HS-27A (cell line): ENCODE measurements at regions not wholly inside any gene's neighbourhood (a gene's known extent, or its start where the extent isn't known, plus 50 kb on each side); places are given as distances from the start of the nearest gene placed in this dataset.
A peak's percentile ranks its signal among the peaks of the same experiment; 100 is the strongest.
"Not testable (repeated sequence)": the region's sequence is repeated elsewhere in the genome, so short reads cannot be mapped to it uniquely, and the experiment has no call there.

Experiments
- DNase-seq: peaks from one replicate; pipeline ENCODE4 v3.0.0-alpha.2; 2012; ENCODE audit warnings: low read depth, missing footprints

DNA sequence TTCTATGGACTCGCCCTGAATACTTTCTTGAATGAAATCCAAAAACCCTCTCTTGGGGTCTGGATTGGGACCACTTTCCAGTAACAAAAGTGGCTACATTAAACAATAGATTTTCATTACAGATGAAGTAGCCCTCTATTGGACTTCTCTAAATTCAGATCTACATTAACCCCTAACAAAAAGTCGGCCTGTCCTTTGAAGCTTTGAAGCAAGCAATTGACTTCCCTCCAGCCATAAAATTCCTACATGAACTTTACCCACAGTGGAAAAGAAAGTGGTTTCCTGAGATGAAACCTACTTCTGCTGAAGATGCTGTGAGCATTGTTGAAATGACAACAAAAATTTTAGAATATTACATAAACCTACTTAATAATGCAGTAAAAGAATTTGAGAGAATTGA lies 967.1 kb upstream of the ROBO1 start:
- DNase-seq, result no peak

DNA sequence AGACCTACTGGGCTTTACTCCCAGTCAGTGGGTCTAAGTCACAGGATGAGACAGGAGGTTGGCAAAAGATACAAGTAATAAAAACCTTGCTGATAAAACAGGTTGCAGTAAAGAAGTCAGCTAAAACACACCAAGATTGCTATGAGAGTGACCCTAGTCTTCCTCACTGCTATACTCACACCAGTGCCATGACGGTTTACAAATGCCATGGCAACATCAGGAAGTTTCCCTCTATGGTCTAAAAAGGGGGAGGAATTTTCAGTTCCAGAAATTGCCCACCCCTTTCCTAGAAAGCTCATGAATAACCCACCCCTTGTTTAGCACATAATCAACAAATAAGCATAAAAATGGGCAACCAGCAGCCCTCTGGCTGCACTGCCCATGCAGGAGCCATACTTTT lies 966.7 kb upstream of the ROBO1 start:
- DNase-seq, result no peak

DNA sequence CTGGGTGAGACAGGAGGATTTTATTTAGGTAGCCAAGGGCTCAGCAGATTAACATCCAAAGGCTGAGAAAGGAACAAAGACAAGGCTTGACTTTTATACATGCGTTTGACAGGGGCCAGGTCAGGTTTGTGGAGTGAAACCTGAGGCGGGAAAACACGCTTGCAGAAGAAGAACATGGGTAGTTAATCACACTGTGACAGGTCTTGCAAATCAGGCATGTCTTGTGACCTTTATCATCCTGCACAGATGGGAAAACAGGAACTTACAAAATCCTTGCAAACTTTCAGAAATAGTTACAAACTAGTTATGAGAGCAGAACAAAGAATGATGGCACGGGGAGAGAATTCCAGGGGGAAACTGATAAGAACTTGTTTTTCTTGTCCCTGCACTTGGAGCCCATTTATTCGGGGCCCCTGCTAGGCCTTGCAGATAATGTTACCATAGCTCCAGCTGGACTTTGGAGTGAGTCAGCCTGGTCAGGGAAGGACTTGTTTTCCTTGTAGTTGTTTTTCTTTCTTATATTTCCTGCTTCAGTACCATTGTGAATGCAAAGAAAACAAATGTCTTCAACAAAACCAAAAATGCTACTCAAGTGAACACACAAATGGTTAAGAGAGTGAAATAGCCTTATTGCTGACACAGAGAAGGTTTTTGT lies 965.9 kb upstream of the ROBO1 start:
- peak; percentile 45 for DNase-seq

DNA sequence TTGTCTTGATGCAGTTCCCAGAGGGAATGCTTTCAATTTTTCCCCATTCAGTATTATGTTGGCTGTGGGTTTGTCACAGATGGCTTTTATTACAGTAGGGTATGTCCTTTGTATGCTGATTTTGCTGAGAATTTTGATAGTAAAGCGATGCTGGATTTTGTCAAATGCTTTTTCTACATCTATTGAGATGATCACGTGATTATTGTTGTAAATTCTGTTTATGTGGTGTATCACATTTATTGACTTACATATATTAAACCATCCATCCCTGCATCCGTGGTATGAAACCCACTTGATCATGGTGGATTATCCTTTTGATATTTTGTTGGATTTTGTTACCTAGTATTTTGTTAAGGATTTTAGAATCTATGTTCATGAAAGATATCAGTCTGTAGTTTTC lies 959.8 kb upstream of the ROBO1 start:
- DNase-seq, result not testable (repeated sequence)

GRCh38 chr3:80709597-80710322 lies 942.0 kb upstream of the ROBO1 start:
- not testable (repeated sequence) for DNase-seq

GRCh38 chr3:80705290-80705689 lies 937.5 kb upstream of the ROBO1 start:
- DNase-seq, result no peak

DNA sequence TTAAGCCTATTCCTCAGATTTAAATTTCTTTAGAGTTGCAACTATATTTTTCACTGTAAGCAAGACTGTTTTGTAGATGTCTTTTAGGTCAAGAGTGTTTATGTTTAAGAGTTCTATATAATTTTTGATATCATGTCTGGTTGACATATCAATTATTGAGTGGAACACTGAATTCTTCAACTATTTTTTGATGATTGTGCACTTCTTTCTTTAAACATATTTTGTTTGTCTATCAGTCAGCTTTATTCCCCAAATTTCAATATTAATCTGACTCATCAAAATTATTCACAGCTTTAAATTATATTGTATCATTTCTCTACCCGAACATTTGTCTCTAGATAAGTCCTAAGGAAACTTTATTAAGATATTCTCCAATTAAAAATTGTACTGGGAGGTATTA lies 933.6 kb upstream of the ROBO1 start:
- DNase-seq, result no peak

- no peak for DNase-seq
These were observed 929.5 kb upstream of the ROBO1 start for GRCh38 chr3:80697291-80697690.

- DNase-seq, result no peak
These were observed 928.5 kb upstream of the ROBO1 start for GRCh38 chr3:80696280-80696679.

GRCh38 chr3:80688814-80689213 lies 921.0 kb upstream of the ROBO1 start:
- DNase-seq, result no peak

GRCh38 chr3:80682951-80683350 lies 915.2 kb upstream of the ROBO1 start:
- no peak for DNase-seq

DNA sequence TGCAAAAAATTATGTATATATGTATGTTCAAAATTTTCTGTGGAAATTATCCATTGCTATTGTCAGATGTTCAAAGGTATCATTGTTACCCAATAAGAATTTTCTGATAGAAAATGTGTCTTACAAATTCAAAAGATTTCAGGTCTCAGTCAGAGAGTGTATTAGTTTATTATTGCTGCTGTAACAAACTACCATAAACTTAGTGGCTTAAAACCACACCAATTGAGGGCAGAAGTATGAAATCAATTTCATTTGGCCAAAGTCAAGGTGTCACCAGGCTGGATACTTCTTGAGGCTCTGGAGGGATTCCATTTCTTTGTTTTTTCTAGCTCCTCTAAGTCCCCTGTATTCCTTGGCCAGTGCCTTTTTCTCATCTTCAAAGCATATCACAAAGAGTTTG lies 914.4 kb upstream of the ROBO1 start:
- DNase-seq, result no peak

GRCh38 chr3:80677796-80678195 lies 910.0 kb upstream of the ROBO1 start:
- no peak for DNase-seq

- no peak for DNase-seq
These were observed 909.1 kb upstream of the ROBO1 start for GRCh38 chr3:80676866-80677265.

- DNase-seq, result no peak
These were observed 908.5 kb upstream of the ROBO1 start for GRCh38 chr3:80676261-80676660.

- DNase-seq, result no peak
These were observed 908.0 kb upstream of the ROBO1 start for GRCh38 chr3:80675790-80676189.

DNA sequence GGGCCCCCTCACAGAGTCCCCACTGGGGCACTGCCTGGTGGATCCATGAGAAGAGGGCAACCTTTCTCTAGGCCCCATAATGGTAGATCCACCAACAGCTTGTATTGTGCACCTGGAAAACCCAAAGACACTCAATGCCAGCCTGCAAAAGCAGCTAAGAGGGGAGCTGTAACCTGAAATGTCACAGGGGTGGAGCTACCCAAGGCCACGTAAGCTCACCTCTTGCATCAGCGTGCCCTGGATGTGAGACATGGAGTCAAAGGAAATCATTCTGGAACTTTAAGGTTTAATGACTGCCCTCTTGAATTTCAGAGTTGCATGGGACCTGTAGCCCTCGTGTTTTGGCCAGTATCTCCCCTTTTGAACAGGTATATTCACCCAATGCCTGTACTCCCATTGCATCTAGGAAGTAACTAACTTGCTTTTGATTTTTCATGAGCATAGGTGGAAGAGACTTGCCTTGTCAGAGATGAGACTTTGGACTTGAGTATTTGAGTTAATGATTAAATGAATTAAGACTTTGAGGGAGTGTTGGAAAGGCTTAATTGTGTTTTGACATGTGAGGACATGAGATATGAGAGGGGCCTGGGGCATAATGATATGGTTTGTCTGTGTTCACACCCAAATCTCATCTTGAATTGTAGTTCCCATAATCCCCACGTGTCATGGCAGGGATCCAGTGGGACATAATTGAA lies 900.9 kb upstream of the ROBO1 start:
- DNase-seq, result no peak

GRCh38 chr3:80668100-80668499 lies 900.3 kb upstream of the ROBO1 start:
- DNase-seq, result no peak

DNA sequence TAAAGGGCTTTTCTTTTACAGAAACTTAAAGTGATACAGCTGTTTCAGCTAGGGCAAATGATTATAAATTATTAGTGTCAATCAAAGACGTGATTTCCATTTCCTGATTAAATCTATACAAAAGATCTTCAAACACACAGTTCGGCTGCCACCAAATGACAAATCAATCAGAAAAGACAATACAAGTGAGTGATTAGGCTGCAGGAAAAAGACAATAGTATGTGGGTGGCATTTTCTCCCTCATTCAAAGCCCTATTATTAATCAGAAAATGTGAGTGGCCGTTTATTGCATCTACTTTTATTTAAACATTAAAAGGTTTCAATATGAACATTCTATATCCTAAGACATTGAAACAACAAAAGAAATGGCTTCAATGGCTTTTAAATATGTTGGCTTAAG lies 895.6 kb upstream of the ROBO1 start:
- no peak for DNase-seq

DNA sequence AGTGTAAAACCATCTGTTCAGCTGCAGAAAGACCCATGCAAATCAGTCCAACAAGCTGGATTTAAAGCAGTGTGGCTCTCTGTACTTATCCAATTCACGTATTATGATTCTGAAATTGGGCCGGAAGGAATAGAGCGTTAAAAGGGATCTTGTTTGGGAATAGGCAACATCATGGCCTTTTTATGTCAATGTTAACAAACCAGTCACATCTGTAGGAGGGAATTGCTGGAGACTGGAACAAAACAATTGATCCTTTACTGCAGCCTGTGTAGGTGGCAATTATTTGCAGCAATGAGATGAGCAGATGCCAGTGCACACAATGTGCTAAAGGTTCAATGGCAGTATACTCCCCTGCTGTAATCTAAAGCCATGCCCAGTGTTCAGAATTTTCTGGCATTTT lies 887.4 kb upstream of the ROBO1 start:
- no peak for DNase-seq

DNA sequence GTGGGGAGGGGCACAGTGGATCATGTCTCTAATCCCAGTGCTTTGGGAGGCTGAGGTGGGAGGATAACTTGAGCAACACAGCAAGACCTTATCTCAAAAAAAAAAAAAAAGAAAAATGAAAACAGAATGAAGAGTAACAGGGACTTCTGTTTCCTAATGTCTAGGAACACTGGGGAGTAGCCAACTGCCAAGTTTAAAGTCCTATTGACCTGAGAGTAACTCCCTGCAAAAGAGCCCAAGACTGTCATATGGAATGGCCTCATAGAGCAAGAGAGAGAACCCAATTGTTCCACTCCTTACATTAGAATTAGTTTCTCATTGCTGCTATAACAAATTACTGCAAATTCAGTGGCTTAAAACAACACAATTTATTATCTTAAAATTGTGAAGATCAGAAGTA lies 881.4 kb upstream of the ROBO1 start:
- no peak for DNase-seq

DNA sequence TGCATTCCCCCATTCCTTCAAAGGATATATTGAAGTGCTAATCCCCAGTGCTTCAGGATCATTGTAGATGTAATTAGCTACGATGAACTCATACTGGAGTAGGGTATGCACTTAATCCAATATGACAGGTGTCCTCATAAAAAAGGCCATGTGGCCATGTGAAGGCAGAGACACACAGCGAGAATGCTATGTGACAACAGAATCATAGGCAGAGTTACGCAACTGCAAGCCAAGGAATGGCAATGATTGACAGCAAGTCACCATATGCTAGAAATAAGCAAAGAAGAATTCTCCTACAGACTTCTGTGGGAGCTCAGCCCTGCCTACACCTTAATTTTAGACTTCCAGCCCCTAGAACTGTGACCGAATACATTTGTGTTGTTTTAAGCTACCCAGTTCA lies 875.6 kb upstream of the ROBO1 start:
- no peak for DNase-seq
